ENCODE measurements at regions not wholly inside any gene's neighbourhood (a gene's known extent, or its start where the extent isn't known, plus 50 kb on each side); places are given as distances from the start of the nearest gene placed in this dataset.

- TF ChIP-seq CTCF (IDR thresholded peaks at IDR 0.05; ENCODE audit: low read length) (no peak), EZH2 (IDR thresholded peaks at IDR 0.05; ENCODE audit: borderline replicate concordance, low read length) (no peak)
These were observed 389.2 kb upstream of the CITED2 start for GRCh38 chr6:139763468-139764210.
